Lower leg skin (tissue), 3 donors: ENCODE measurements at regions not wholly inside any gene's neighbourhood (a gene's known extent, or its start where the extent isn't known, plus 50 kb on each side); places are given as distances from the start of the nearest gene placed in this dataset.

Experiments
- CTCF ChIP-seq, 3 donors: fragments of 450-650 bp; IDR thresholded peaks; one replicate each; pipeline ENCODE4 v1.5.1; 2016; ENCODE audit warnings: antibody characterized with exemption in 3 of 3, mild to moderate bottlenecking in 3 of 3, moderate library complexity in 2 of 3
- POLR2A ChIP-seq, 2 donors: fragments of 450-650 bp; IDR thresholded peaks; one replicate each; pipeline ENCODE4 v1.6.1; 2016 to 2017; ENCODE audit warnings: antibody characterized with exemption in 2 of 2, mild to moderate bottlenecking in 1 of 2, moderate library complexity in 1 of 2

DNA sequence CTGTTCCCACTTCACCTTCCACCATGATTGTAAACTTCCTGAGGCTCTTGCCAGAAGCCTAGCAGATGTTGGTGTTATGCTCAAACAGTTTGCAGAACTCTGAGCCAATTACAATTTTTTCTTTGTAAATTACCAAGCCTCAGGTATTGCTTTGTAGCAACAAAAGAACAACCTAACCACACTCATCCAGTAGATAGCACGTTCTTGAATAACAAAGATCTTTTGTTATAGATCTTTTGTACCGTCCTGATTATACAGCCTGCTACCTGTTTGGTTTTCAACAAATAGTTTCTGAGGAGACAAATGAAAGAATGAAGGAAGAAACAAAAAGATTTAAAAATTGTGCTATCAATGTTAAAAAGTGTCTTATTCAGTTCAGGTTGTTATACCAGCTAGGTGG lies 474.7 kb upstream of the ALCAM start:
- TF ChIP-seq POLR2A (IDR thresholded peaks at IDR 0.05), result no peak
- TF ChIP-seq CTCF (IDR thresholded peaks at IDR 0.05), result no peak
